Transverse colon (tissue), 4 donors: ENCODE measurements at regions not wholly inside any gene's neighbourhood (a gene's known extent, or its start where the extent isn't known, plus 50 kb on each side); places are given as distances from the start of the nearest gene placed in this dataset.
A peak's percentile ranks its signal among the peaks of the same experiment; 100 is the strongest.

Source experiments
- POLR2AphosphoS5 ChIP-seq, 3 donors: sonication (generic); formaldehyde crosslinking; IDR thresholded peaks; one replicate each; pipeline ENCODE4 v1.6.1; 2016; ENCODE audit warnings: antibody characterized with exemption in 3 of 3
- TF ChIP-seq, protein P1 (sequence below), 5 experiments: fragments of 200-600 bp in 3 of 5; fragments of 450-650 bp in 2 of 5; sonication (generic) in 3 of 5; IDR thresholded peaks; 1 replicate in 2 of 5; 2 replicates in 3 of 5; pipeline ENCODE4 v1.5.1; 2016 to 2017; ENCODE audit warnings: antibody characterized with exemption in 5 of 5, inconsistent platforms in 3 of 5, mild to moderate bottlenecking in 2 of 5, moderate library complexity in 1 of 5

DNA sequence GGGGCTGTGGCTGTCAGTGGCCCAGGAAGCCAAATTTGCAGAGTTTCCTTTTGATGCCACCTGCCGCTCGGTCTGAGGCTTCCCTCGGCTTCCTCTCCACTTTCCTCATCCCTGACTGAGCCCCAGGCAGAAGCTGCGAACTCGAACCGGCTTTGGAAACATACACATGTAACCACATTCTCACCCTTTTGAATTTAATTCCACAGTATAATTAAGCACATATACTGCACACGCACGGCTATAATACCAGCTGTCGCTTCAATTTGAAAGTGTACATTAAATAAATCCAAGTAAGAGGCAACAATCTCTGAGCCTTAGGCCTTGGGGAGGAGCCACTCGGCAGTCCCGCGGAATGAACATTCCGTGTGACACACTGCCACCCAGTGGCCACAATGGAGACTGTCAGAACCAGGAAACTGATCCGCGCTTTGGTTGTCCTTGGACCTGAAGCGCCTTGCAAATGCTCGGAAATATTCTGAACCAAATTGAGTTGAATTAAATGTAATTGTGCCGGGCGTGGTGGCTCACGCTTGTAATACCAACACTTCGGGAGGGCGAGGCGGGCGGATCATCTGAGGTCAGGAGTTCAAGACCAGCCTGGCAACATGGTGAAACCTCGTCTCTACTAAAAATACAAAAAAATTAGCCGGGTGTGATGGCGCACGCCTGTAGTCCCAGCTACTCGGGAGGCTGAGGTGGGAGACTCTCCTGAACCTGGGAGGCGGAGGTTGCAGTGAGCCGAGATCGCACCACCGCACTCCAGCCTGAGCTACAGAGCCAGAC, 117.9 kb upstream of the TMPO start:
- no peak for TF ChIP-seq POLR2AphosphoS5 (IDR thresholded peaks at IDR 0.05)
- TF ChIP-seq, protein P1, sequence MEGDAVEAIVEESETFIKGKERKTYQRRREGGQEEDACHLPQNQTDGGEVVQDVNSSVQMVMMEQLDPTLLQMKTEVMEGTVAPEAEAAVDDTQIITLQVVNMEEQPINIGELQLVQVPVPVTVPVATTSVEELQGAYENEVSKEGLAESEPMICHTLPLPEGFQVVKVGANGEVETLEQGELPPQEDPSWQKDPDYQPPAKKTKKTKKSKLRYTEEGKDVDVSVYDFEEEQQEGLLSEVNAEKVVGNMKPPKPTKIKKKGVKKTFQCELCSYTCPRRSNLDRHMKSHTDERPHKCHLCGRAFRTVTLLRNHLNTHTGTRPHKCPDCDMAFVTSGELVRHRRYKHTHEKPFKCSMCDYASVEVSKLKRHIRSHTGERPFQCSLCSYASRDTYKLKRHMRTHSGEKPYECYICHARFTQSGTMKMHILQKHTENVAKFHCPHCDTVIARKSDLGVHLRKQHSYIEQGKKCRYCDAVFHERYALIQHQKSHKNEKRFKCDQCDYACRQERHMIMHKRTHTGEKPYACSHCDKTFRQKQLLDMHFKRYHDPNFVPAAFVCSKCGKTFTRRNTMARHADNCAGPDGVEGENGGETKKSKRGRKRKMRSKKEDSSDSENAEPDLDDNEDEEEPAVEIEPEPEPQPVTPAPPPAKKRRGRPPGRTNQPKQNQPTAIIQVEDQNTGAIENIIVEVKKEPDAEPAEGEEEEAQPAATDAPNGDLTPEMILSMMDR (IDR thresholded peaks at IDR 0.05): peak; percentile 86 to 91 (median 89)
